ENCODE measurements at regions not wholly inside any gene's neighbourhood (a gene's known extent, or its start where the extent isn't known, plus 50 kb on each side); places are given as distances from the start of the nearest gene placed in this dataset.

DNA sequence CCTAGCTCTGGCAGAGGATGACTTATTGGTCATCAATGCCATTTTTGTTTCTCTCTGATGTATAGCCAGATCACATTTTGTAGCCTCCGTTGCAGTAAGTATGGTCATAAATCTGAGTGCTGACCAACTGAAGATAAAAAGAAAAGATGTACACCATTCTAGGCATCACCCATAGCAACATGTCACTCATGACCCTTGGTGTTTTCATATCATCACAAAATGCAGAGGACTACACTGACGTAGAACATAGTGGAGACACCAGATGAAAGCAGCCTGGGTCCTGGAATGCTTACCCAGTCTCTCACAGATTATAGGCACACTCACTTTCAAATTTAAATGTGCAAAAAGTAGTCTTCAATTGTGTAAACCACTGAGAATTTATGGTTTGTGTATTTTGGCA is 172.8 kb downstream of the PDHA2 start:
- POLR2A ChIA-PET: no interaction called here
- Mint-ChIP-seq H3K4me3 (no peak overlapping the region), H3K36me3 (no peaks in the 10 kb centered on the region), H3K9me3 (peaks cover 0 to 2% (median 0%) of the 10 kb centered on the region in 9 donors), H3K27me3 (no peaks in the 10 kb centered on the region), H3K4me1 (no peaks in the 10 kb centered on the region), H3K27ac (no peak overlapping the region)
- DNase-seq (no peak), ATAC-seq (no peak)

DNA sequence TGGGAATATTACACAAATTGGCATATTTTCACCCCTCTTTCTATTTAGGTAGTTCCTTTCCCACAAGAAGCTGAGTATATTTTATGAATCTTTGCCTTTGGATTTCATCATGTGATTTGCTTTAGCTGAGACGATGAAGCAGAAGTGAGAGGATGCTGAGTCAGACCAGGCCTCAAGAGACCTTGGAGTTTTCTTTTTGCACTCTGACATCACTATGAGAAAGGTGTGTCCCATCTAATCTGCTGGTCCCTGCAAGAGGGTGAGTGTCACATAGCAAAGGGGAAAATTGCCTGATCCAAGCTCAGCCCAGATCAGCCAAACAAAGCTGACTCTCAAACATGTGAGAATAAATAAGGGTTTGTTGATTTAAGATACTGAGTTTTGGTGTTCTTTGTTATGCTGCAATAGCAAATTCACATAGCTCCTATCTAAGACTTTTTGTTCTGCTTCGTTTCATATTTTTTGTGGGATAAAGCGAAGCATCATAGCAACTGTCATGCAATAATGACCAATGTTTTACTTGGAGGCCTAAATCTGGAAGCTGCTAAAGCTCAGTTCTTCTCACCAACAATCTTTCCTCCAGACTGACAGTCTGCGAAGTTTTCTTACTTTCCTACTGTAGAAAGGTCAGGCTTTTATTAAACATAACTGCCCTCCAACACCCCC is 176.9 kb downstream of the PDHA2 start:
- no peaks in the 10 kb centered on the region for H3K4me1 Mint-ChIP-seq
- POLR2A ChIA-PET: no interaction called here
- no peaks in the 10 kb centered on the region for H3K27me3 Mint-ChIP-seq
- no peak overlapping the region for H3K4me3 Mint-ChIP-seq
- no peak for ATAC-seq
- H3K27ac Mint-ChIP-seq: no peak overlapping the region
- no peak for DNase-seq
- peaks cover 0 to 4% (median 0%) of the 10 kb centered on the region in 9 donors for H3K9me3 Mint-ChIP-seq
- H3K36me3 Mint-ChIP-seq: no peaks in the 10 kb centered on the region

DNA sequence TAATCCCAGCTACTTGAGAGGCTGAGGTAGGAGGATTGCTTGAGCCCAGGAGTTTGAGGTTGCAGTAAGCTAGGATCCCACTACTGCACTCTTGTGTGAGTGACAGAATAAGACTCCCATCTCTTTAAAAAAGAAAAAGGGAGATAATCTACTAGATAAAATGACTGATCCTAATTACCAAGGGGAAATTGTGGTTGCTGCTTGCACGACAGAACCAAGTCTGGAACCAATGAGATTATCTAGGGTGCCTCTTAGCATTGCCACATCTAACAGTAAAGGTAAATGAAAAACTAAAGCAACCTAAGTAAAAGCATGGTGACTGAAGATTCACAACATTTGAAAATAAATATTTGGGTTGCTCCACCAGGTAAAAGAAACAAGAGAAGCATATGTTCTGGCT is 185.1 kb downstream of the PDHA2 start:
- Mint-ChIP-seq H3K27ac (no peak overlapping the region), H3K36me3 (no peaks in the 10 kb centered on the region), H3K9me3 (peaks cover 0 to 12% (median 0%) of the 10 kb centered on the region in 9 donors), H3K4me1 (no peaks in the 10 kb centered on the region), H3K27me3 (peaks cover 0 to 6% (median 0%) of the 10 kb centered on the region in 5 donors), H3K4me3 (no peak overlapping the region)
- POLR2A ChIA-PET: no interaction called here
- no peak for ATAC-seq
- DNase-seq: no peak

DNA sequence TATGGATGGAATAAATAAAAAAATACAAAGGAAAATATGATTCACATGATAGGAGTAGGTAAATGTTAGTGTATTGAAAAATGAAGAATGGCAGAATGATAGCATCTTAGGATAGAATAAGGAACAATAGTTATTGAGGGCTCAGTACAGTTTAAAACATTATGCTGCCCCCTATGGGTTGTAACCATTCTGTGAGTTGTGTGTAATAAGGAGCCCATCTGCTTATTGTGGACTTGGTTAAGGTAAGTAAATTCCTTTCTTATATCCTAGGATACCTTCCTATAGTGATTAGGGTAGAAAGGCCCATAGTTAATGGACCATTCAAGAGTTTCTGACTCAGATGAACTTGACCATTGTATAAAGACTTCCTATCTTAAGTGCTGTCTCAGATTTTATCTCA is 195.8 kb downstream of the PDHA2 start:
- ATAC-seq (no peak), DNase-seq (no peak)
- Mint-ChIP-seq H3K36me3 (no peaks in the 10 kb centered on the region), H3K9me3 (peaks cover 0 to 10% (median 2%) of the 10 kb centered on the region in 9 donors), H3K4me1 (no peaks in the 10 kb centered on the region), H3K27ac (no peak overlapping the region), H3K27me3 (no peaks in the 10 kb centered on the region), H3K4me3 (no peak overlapping the region)
- POLR2A ChIA-PET: no interaction called here

DNA sequence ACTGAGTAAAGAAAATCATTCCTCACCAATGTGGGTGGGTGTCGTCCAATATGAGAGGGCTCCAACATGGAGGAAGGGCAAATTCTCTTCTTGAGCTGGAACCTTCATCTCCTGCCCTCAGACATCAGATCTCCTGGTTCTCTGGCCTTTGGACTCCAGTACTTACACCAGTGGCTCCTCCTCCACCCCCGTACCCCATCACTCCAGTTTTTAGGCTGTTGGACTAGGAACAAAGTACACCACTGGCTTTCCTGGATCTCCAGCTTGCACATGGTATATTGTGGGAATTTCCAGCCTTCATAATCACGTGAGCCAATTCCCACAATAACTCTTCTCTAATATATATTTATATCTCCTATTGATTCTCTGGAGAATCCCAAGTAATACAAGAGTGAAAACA is 196.9 kb downstream of the PDHA2 start:
- Mint-ChIP-seq H3K36me3 (no peaks in the 10 kb centered on the region), H3K27me3 (no peaks in the 10 kb centered on the region), H3K9me3 (peaks cover 0 to 10% (median 2%) of the 10 kb centered on the region in 9 donors), H3K4me1 (no peaks in the 10 kb centered on the region), H3K4me3 (no peak overlapping the region), H3K27ac (no peak overlapping the region)
- ATAC-seq (no peak), DNase-seq (no peak)
- POLR2A ChIA-PET: no interaction called here

DNA sequence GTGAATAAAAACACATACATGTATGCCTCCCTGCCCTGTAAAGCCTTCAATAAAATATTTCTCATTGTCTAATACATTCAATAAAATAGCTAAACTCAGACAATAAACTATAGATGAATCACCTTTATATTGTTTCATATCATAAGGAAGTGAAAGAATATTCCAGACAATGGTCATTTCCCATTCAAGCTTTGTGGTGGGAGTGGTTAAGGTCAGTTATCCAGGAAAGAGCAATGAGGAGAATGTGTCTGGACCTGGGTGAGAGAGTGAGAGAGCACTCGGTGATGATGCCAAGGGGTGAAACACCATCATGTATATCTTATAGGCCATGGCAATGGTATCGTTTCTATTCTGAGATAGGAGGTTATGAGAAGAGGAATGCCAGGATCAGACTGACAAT is 197.8 kb downstream of the PDHA2 start:
- Mint-ChIP-seq H3K27ac (no peak overlapping the region), H3K4me1 (no peaks in the 10 kb centered on the region), H3K27me3 (peaks cover 0 to 4% (median 0%) of the 10 kb centered on the region in 5 donors), H3K4me3 (no peak overlapping the region), H3K36me3 (no peaks in the 10 kb centered on the region), H3K9me3 (peaks cover 0 to 10% (median 3%) of the 10 kb centered on the region in 9 donors)
- ATAC-seq (no peak), DNase-seq (no peak)
- POLR2A ChIA-PET: no interaction called here

DNA sequence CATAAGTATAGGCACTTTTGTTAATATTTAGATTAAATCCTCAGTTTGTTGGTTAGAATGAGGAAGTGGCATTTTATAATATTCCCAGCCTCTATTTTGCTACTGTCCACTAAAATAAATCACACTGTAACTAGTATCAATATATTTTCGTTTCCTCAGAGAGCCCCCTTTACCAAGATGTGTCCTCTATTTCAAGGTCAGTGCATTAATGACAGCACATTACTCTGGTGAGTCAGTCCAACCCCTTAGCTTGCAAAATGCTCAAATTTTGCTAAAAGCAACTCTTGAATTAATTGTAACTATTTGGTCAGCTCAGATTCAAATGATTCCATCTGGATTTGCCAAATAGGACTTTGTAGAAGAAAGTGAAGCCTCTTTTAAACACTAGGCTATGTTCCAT is 199.3 kb downstream of the PDHA2 start:
- DNase-seq: no peak

DNA sequence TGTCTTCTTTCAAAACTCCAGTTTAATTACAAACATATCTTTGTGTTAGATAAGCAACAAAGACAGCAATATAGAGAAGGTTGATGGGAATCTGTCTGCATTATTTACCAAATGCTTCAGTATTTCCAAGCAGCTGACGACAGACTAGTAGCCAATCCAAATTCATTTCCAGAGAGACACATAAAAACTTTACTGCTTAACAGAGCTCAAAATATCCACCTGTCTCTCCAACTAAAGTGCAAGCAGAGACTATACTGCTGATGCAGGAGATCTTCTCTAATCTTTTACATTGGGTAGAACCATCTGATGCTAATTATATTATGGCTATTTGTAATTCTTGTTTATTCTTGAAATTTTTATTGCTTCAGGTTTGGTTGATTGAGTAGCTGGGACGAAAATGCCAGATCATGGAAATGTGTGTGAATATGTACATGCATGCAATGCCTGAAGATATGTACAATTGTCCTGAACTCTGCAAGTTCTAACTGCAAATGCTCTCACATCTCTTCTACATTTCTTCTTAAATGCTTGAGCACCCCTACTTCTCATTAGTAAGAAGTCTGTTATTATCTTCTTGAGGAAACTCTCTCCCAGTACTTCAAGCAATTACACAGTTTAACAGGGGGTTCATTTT is 200.0 kb downstream of the PDHA2 start:
- ATAC-seq: no peak
- no peaks in the 10 kb centered on the region for H3K36me3 Mint-ChIP-seq
- H3K9me3 Mint-ChIP-seq: peaks cover 0 to 8% (median 2%) of the 10 kb centered on the region in 9 donors
- peaks cover 0 to 4% (median 0%) of the 10 kb centered on the region in 5 donors for H3K27me3 Mint-ChIP-seq
- no peak for DNase-seq
- H3K4me3 Mint-ChIP-seq: no peak overlapping the region
- POLR2A ChIA-PET: interaction anchor here (0.6 kb wide), 1 partner anchor 477 kb away, joined by 3 read pairs; no protein-coding TSS in a partner anchor
- no peak overlapping the region for H3K27ac Mint-ChIP-seq
- H3K4me1 Mint-ChIP-seq: no peaks in the 10 kb centered on the region

More for the DNA sequence above, 199.3 kb downstream of the PDHA2 start:
- Mint-ChIP-seq H3K4me1 (no peaks in the 10 kb centered on the region), H3K27me3 (peaks cover 0 to 4% (median 0%) of the 10 kb centered on the region in 5 donors), H3K9me3 (peaks cover 0 to 10% (median 3%) of the 10 kb centered on the region in 9 donors), H3K27ac (no peak overlapping the region), H3K36me3 (no peaks in the 10 kb centered on the region), H3K4me3 (no peak overlapping the region)
- POLR2A ChIA-PET: interaction anchor here (0.6 kb wide), 1 partner anchor 477 kb away, joined by 3 read pairs; no protein-coding TSS in a partner anchor
- ATAC-seq: no peak

DNA sequence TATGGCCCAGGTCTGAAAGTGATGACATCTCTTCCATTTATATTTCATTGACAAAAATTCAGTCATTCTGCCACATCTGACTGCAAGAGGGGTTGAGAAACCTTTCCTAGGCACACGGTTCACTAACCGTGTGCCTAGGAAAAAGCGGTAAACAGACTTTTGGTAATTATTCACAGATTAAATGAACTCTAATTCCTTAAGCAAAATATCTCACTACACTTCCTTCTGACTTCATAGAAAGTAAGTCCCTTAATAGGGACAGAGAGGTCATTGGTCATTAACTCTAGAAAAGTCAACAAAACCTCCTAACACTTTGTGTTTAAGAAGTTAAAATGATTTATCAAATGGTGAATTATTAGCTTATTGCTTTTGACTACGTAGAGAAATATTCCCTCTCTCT is 205.1 kb downstream of the PDHA2 start:
- H3K27me3 Mint-ChIP-seq: peaks cover 0 to 4% (median 0%) of the 10 kb centered on the region in 5 donors
- ATAC-seq (no peak), DNase-seq (no peak)
- no peaks in the 10 kb centered on the region for H3K36me3 Mint-ChIP-seq
- H3K9me3 Mint-ChIP-seq: peaks cover 0 to 12% (median 0%) of the 10 kb centered on the region in 9 donors
- no peaks in the 10 kb centered on the region for H3K4me1 Mint-ChIP-seq
- H3K4me3 Mint-ChIP-seq: no peak overlapping the region
- POLR2A ChIA-PET: no interaction called here
- no peak overlapping the region for H3K27ac Mint-ChIP-seq

DNA sequence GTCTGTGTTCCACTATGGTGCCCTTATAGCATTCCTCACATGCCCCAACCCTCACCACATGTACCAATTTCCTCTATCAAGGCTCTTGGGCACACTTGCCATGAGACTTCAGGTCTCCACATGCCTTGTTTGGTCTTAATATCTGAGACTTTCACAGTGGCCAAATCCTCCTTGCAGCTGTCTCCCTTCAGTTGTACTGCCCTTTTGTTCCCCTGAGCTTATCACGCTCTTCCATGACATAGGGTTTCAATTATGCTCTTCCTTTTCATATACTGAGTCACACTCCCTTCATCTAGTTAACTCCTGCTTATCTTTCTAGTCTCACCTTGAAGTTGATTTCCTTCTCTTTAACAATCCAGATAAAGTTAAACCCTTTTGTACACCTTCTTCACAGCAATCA is 212.9 kb downstream of the PDHA2 start:
- H3K36me3 Mint-ChIP-seq: no peaks in the 10 kb centered on the region
- POLR2A ChIA-PET: no interaction called here
- no peak for DNase-seq

DNA sequence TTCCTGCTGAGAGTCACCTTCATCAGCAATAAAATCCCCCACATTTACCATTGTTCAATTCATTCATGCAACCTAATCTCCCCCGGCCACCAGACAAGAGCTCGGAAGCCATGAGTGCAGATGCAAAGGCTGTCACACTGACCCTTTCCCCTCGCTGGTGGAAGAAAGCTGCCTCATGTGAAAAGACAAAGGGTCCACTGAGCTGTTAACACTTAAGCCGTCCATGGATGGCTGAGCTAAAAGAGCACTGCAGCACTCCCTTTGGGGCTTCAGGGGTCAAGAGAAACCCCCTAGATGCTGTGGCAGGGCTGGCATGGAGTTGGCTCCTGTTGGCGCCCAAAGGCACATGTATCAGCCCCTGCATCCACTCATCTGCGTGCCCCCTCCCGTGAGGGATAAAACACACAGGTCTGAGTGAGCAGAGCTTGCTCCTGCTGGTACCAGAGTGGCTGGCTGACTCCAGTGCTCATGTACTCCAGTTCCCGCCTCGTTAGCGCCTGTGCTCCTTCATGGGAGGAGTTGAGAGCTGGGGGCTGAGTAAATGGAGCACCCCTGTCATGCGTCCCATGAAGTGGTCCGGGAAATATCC is 216.5 kb downstream of the PDHA2 start:
- no peak overlapping the region for H3K27ac Mint-ChIP-seq
- H3K4me3 Mint-ChIP-seq: no peak overlapping the region
- peaks cover 0 to 4% (median 0%) of the 10 kb centered on the region in 9 donors for H3K9me3 Mint-ChIP-seq
- DNase-seq (peak in 1 of 10 donors; percentile 50), ATAC-seq (no peak)
- H3K4me1 Mint-ChIP-seq: no peaks in the 10 kb centered on the region
- no peaks in the 10 kb centered on the region for H3K36me3 Mint-ChIP-seq
- POLR2A ChIA-PET: no interaction called here
- H3K27me3 Mint-ChIP-seq: peaks cover 0 to 9% (median 4%) of the 10 kb centered on the region in 5 donors

More for the DNA sequence above, 212.9 kb downstream of the PDHA2 start:
- ATAC-seq: no peak
- Mint-ChIP-seq H3K4me1 (no peaks in the 10 kb centered on the region), H3K4me3 (no peak overlapping the region), H3K27me3 (peaks cover 0 to 5% (median 2%) of the 10 kb centered on the region in 5 donors), H3K27ac (no peak overlapping the region), H3K9me3 (peaks cover 0 to 4% (median 0%) of the 10 kb centered on the region in 9 donors)

DNA sequence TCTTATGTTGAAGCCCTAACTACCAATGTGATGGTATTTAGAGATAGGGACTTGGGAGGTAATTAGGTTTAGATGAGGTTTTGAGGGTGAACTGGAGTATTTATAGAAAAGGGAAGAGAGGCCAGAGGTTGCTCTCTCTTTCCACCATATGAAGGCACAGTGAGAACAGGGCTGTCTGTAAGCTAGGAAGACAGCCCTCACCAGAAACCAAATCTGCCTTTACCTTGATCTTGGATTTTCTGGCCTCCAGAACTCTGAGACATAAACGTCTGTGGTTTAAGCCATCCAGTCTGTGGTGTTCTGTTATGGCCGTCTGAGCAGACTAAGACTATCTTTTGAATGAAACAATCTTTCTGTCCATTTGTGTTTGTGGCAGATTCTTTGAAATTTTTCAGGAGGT is 223.7 kb downstream of the PDHA2 start:
- H3K9me3 Mint-ChIP-seq: peaks cover 0 to 14% (median 0%) of the 10 kb centered on the region in 9 donors
- H3K27ac Mint-ChIP-seq: no peak overlapping the region
- no peaks in the 10 kb centered on the region for H3K36me3 Mint-ChIP-seq
- POLR2A ChIA-PET: no interaction called here
- no peak for ATAC-seq
- H3K4me3 Mint-ChIP-seq: no peak overlapping the region
- no peak for DNase-seq
- H3K4me1 Mint-ChIP-seq: no peaks in the 10 kb centered on the region
- no peaks in the 10 kb centered on the region for H3K27me3 Mint-ChIP-seq

DNA sequence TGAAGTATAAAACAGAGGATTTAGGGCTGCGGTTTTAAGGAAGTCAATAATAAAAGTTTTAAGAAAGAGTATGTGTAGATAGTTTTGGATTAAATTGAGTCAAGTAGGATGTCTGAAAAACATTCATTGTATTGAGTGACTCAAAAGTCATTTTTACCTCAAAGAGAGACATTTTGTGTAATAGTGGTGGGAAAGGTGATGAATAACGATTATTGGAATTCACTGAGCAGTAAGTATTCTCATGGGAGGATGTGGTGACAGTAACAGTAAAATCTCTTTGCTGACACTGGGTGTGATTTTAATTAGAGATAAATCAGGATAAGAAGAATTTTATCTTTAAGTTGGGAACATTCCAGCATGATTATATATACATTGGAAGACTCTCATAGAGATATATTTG is 233.6 kb downstream of the PDHA2 start:
- Mint-ChIP-seq H3K4me1 (no peaks in the 10 kb centered on the region), H3K27me3 (no peaks in the 10 kb centered on the region)

More for the DNA sequence above, 233.6 kb downstream of the PDHA2 start:
- no peaks in the 10 kb centered on the region for H3K36me3 Mint-ChIP-seq
- POLR2A ChIA-PET: no interaction called here
- DNase-seq: no peak
- H3K4me3 Mint-ChIP-seq: no peak overlapping the region
- H3K27ac Mint-ChIP-seq: no peak overlapping the region
- no peak for ATAC-seq
- H3K9me3 Mint-ChIP-seq: peaks cover 0 to 9% (median 0%) of the 10 kb centered on the region in 9 donors

All from naive thymus-derived CD8-positive, alpha-beta T cell (primary cell).